Hematopoietic multipotent progenitor cell treated with erythropoietin and hydrocortisone succinate and interleukin-3 and kit ligand, for 17 days (in vitro differentiated cells): ENCODE measurements at regions not wholly inside any gene's neighbourhood (a gene's known extent, or its start where the extent isn't known, plus 50 kb on each side); places are given as distances from the start of the nearest gene placed in this dataset.

Experiments
- DNase-seq: peaks from one replicate; pipeline ENCODE4 v3.0.0-alpha.2; 2015; ENCODE audit warnings: low spot score

DNA sequence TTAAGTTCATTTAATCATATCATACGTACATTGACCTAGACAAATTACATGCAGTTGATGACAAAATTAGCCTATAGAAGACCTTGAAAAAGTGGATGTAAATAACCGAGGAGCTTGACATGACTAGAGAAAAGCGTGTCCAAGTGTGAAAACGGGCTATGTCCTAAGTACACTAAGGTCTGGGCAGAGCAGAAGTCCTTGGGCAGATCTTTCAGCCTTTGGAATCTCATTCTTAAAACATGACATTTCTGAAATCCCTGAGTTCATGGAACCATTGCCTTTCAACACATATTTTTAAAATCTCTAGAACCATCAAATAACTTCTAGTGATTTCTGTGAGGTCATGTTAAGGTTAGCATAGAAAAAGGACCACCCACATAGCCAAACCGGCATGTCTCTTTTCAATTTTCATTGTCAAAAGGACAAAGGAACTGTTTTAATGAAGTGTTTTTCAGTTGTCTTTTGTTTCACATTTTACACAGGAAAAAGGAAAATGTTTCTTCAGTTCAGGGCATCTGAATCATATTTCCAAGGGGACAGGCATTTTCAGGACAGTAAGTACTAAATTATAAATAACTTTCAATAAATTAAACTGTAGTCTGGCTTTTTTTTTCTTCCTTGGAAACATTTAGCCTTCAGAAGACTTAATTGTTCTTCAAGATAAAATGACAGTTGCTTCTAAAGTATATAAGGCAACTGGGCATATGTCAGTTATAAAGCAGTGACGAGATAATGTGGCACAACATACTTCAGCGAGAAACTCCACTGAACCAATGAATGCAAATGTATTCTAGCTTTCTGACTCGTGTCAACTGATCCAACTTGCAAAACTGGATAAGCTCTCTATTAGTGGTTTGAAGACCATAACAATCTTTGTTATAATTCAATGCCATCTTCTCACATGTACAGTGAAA is 416.8 kb downstream of the NFIB start:
- DNase-seq: no peak

GRCh38 chr9:13896047-13896446 is 417.9 kb downstream of the NFIB start:
- no peak for DNase-seq

DNA sequence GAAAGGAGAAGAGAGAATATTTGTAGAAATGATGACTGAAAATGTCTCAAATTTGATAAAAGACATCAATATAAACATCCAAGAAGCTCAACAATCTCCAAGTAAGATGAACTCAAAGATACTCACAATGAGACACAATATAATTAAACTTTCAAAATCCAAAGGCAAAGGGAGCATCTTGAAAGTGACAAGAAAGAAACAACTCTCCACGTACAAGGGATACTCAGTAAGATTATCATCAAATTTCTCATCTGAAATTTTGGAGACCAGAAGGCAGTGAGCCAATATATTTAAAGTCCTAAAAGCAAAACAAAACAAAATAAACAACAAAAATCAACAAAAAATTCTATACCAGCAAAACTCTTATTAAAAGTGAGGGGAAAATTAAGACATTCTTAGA is 428.7 kb downstream of the NFIB start:
- no peak for DNase-seq

DNA sequence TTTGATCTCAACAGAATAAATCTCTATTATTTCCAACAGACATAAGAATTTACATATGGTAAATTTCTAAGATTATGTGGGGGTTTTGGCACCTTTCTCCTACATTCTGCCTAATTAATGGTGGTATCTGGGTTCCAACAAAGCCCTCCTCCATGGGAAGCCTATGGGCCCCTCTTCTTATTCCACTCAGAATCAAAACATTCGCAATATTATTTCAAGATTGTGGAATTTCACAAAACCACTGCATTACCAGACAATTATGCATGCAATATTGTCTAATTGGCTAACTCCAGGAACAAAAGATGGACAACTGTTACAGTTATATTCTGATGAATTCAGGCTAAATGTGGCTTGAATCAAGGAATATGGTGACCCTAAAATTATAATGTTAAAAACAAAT is 434.0 kb downstream of the NFIB start:
- DNase-seq: no peak

DNA sequence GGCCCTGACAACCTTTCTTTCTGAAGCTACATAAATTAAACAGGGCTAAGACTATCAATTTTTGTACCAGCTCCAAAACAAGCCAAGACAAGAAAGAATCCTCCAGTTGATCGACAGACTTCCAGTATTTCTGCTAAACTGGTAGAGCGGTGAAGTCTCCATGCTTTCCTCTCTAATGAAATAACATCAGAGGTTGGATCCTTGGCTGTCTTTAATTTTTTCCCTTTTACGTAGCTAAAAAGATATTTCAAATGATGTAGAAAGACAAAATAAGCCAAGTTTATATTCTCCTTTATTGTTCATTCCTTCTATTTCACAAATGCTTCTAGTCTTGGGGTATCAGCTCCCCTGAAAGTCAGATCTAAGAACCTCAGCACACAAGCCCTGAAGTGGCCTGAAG is 434.9 kb downstream of the NFIB start:
- no peak for DNase-seq

GRCh38 chr9:13878241-13878711 is 435.7 kb downstream of the NFIB start:
- DNase-seq: no peak

- no peak for DNase-seq
Observed at GRCh38 chr9:13876741-13877140, 437.2 kb downstream of the NFIB start.

- DNase-seq: no peak
Observed at GRCh38 chr9:13873203-13873602, 440.7 kb downstream of the NFIB start.

DNA sequence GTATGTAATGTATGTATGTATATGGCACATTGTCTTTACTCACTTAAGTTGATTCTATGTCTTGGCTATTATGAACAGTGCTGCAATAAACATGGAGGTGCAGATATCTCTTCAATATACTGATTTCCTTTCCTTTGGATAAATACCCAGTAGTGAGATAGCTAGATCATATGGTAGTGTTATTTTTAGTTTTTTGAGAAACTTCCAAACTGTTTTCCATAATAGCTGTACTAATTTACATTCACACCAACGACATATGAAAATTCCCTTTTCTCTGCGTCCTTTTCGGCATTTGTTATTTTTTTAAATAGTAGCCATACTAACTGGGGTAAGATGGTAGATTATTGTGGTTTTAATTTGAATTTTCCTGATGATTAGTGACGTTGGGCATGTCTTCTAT is 445.6 kb downstream of the NFIB start:
- DNase-seq: no peak

DNA sequence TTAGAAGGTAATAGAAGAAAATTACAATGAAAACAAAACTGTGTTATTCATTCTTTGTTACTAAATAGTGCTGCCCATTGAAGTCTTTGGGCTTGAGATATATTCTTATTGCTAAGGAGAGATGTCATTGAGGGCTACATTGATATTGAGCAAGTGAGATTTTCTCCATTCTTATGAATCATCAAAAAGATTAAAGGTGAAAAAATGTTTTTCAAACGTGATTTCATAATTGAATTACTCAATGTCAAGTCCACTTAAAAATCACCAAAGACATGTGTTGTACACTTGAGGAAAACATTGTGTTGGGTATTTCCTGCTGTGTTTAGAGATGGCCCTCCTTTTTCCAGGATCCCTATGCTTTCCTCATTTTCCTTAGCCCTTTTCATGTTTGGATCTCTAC is 448.1 kb downstream of the NFIB start:
- no peak for DNase-seq

DNA sequence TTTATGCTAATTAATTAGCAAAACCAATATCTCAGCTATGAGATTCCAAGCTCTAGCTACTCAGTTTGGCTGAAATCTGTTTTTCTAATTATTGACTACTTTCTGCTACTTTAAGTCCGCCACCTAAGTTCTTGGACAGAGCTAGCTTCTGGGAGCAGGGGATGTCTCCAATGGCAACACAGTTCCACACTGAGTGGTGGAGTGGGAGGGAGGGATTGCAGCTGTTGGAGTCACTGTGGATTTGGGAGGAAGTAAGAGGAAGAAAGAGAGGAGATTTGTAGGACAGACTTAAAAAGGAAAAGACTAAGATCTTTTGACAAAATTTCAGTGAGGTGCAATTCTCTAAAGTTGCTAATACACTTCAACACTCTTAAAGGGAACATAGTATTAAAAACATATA is 450.8 kb downstream of the NFIB start:
- no peak for DNase-seq

GRCh38 chr9:13862654-13863053 is 451.3 kb downstream of the NFIB start:
- no peak for DNase-seq

DNA sequence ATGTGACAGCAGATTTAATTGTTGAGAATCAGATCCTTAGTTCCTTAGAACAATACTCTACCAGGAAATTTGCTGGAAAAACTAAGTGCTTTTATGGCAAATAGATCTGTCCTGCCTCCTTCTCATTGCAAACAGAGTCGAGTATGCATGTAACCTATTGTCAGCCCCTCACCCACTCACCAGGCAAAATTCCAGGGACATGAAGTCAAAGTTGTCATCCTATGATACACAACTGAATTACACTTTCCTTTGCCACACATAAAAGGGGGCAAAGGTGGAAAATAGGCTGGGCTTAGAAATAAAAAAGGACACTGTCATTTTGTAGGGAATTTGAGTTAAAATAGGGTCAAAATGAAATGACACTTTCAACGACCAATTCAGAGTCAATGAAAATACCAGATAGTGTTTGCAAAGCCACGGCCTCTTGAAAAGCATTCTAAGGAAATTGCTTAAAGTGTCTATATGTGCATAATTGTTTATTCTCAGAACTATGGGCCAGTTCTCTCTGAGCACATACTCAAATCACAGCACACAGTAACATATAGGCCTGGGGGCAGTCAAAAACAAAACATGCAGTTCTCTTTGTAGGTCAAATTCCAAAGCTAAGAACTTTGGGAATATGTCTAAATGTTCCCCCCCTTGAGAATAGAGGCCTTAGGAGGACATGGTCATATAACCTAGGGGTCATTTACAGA is 452.8 kb downstream of the NFIB start:
- DNase-seq: no peak

DNA sequence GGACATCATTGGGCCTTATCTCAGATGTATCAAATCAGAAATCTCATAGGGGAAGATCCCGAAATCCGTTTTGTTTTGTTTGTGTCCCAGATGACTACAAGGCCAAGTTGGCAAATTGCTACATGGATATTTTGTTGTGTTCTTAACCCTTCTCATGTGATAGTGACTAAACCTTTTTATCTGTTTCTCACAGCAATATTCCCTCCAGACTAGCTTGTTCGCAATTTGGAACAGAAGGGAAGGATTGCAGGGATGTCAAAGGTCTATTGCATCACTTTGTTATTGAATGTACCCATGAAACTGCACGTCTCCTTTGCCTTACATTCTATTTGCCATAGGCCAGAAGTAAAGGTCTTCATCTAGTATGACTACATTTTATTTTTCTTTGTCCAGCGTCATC is 453.9 kb downstream of the NFIB start:
- DNase-seq: no peak

DNA sequence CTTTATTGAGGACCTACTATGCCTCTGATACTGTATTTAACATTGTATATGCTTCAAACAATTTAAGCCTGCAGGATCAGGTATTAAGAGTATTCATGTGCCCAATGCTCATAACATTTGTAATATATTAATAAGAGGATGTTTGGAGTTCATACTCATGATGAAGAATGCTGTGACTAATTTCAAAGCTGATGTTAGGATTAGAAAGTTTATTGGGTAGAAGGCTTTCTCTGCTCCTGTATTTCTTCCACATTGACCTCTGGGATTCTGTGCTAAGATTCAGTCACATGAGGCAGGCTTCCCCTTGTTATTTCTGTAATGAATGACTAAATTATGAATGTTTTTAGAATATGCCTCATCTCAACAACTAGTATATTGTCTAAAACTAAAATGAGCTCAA is 456.4 kb downstream of the NFIB start:
- no peak for DNase-seq

DNA sequence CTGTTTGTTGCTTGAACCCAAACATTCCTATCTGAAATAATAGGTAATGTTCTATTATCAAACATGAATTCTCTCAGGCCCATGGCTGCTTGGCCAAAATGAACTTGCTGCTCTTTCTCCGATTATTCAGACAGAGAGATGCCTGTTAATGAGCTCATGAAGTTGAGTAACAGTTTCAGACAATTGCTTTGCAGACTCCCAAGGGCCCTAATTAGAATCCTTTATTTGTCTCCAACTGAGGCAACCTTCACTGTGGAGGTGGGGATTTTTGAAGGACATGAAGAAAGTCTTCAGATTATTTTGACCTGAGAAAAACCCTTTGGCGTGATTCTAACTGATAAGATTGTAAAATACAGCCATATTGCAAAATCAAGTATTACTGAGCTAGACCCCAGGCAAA is 466.7 kb downstream of the NFIB start:
- no peak for DNase-seq

- DNase-seq: no peak
Observed at GRCh38 chr9:13845460-13845859, 468.5 kb downstream of the NFIB start.

- no peak for DNase-seq
Observed at GRCh38 chr9:13841746-13842462, 472.0 kb downstream of the NFIB start.

DNA sequence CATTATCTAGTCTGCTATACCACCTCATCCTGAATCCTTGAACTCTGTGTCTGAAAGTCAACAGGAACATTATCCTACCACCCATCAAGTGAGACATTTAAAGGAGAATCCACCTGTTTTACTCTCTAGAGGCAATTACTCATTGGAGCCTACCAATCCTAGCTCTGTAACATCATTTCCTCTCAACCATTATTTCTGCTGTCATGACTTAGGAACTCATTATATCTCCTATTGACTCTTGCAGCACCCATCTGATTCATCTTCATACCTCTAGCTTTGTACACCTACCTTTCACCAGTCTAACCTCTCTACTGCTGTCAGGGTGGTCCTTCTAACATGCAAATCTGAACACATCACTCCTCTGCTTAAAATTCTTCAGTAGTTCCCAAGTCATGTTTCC is 481.5 kb downstream of the NFIB start:
- DNase-seq: no peak

DNA sequence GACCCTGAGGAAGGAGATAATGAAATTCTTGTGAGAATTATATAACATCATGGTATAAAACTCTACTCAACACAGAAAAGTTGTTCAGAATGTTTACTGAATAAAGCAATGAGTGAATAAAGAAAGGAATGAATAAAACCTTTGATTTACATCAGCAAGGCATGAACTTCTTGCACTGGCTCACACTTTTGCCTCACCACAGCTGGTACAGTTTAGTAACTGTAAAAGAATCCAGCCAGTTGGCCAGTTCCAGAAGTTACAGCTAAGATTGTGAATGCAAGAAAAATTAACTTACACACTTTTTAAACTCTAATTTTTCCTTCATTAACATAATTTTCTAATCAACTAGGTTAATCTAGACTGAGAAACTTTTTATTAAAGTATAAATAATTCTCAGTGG is 490.9 kb downstream of the NFIB start:
- DNase-seq: no peak

GRCh38 chr9:13817754-13818278 is 496.1 kb downstream of the NFIB start:
- DNase-seq: no peak

- no peak for DNase-seq
Observed at GRCh38 chr9:13816837-13817236, 497.1 kb downstream of the NFIB start.
